Breast epithelium (tissue), 3 donors: ENCODE measurements at regions not wholly inside any gene's neighbourhood (a gene's known extent, or its start where the extent isn't known, plus 50 kb on each side); places are given as distances from the start of the nearest gene placed in this dataset.

Experiments used
- CTCF ChIP-seq, 3 donors: fragments of 450-650 bp; IDR thresholded peaks; one replicate each; pipeline ENCODE4 v1.5.1; 2016 to 2017; ENCODE audit warnings: antibody characterized with exemption in 3 of 3, mild to moderate bottlenecking in 3 of 3, moderate library complexity in 3 of 3
- POLR2A ChIP-seq: fragments of 450-650 bp; IDR thresholded peaks from one replicate; pipeline ENCODE4 v1.6.1; 2016; ENCODE audit warnings: antibody characterized with exemption, mild to moderate bottlenecking, moderate library complexity

GRCh38 chr11:43550714-43551113 lies 129.8 kb upstream of the HSD17B12 start:
- no peak for TF ChIP-seq CTCF (IDR thresholded peaks at IDR 0.05)
- no peak for TF ChIP-seq POLR2A
